Mammary epithelial cell (primary cell): ENCODE measurements at regions not wholly inside any gene's neighbourhood (a gene's known extent, or its start where the extent isn't known, plus 50 kb on each side); places are given as distances from the start of the nearest gene placed in this dataset.

Experiments
- EZH2 ChIP-seq: IDR thresholded peaks from 2 replicates; pipeline ENCODE4 v1.6.1; 2012; ENCODE audit warnings: low read length, inconsistent platforms, borderline replicate concordance
- TF ChIP-seq, protein P1 (sequence below), 2 donors: IDR thresholded peaks in 1 of 2; conservative IDR thresholded peaks in 1 of 2; 2 replicates each; pipeline ENCODE4 v1.5.1; 2011 to 2012; ENCODE audit warnings: inconsistent platforms in 2 of 2, low read length in 2 of 2, mild to moderate bottlenecking in 2 of 2, control low read depth in 1 of 2, low read depth in 1 of 2; ENCODE audit not compliant: insufficient read depth in 1 of 2; ENCODE audit errors: extremely low read depth in 1 of 2

DNA sequence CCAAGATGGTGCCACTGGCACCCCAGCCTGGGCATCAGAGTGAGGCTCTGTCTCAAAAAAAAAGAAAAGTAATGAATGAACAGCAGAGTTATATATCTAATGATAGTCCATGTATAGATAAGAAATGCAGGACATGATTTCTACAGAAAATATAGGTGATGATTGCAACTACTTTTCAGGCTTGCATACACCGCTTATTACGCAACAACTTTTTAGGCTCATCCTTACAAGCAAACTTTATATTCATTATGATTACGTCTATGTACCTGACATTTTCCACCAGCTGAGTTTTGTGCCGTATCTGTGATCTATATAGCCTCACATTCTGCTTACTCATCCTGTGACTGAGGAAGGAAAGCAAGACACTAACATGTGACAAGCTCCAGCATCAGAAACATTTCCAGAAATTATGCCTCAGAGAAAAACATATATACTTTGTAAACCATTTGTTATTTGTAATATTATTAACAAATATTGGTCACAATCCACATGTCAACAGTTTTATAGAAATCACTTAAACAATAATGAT lies 906.3 kb downstream of the ZPLD1 start:
- TF ChIP-seq, protein P1, sequence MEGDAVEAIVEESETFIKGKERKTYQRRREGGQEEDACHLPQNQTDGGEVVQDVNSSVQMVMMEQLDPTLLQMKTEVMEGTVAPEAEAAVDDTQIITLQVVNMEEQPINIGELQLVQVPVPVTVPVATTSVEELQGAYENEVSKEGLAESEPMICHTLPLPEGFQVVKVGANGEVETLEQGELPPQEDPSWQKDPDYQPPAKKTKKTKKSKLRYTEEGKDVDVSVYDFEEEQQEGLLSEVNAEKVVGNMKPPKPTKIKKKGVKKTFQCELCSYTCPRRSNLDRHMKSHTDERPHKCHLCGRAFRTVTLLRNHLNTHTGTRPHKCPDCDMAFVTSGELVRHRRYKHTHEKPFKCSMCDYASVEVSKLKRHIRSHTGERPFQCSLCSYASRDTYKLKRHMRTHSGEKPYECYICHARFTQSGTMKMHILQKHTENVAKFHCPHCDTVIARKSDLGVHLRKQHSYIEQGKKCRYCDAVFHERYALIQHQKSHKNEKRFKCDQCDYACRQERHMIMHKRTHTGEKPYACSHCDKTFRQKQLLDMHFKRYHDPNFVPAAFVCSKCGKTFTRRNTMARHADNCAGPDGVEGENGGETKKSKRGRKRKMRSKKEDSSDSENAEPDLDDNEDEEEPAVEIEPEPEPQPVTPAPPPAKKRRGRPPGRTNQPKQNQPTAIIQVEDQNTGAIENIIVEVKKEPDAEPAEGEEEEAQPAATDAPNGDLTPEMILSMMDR (conservative IDR thresholded peaks at IDR 0.05 in 1 of 2, IDR thresholded peaks at IDR 0.05 in 1 of 2; ENCODE audit: extremely low read depth in 1 of 2, insufficient read depth in 1 of 2, low read depth in 1 of 2, low read length in 2 of 2): no peak
- TF ChIP-seq EZH2: no peak
